Heart left ventricle (tissue), 16 donors: ENCODE measurements at regions not wholly inside any gene's neighbourhood (a gene's known extent, or its start where the extent isn't known, plus 50 kb on each side); places are given as distances from the start of the nearest gene placed in this dataset.
A peak's percentile ranks its signal among the peaks of the same experiment; 100 is the strongest.

Source experiments
- ATAC-seq, 4 donors: fragments of 200-7000 bp; cut with Tn5 transposase; one replicate each; pipeline ENCODE4 v1.9.1; 2020 to 2022; ENCODE audit warnings: moderate library complexity in 4 of 4, mild to moderate bottlenecking in 3 of 4, moderate number of reproducible peaks in 1 of 4
- DNase-seq, 5 donors: peaks; one replicate each; pipeline ENCODE4 v3.0.0-alpha.2; 2020
- H3K27ac ChIP-seq, 12 donors: fragments of 200-600 bp; sonication (generic) in 4 of 12; one replicate each; pipeline versions ENCODE4 v1.5.0 to v1.8.0; 2016 to 2022; ENCODE audit warnings: mild to moderate bottlenecking in 2 of 12
- H3K27me3 ChIP-seq, 9 donors: fragments of 200-600 bp; sonication (generic) in 2 of 9; one replicate each; pipeline versions ENCODE4 v1.5.1 to v1.8.0; 2016 to 2022; ENCODE audit warnings: mild to moderate bottlenecking in 3 of 9
- H3K36me3 ChIP-seq, 9 donors: fragments of 200-600 bp; sonication (generic) in 2 of 9; one replicate each; pipeline versions ENCODE4 v1.5.0 to v1.8.0; 2018 to 2022; ENCODE audit warnings: mild to moderate bottlenecking in 2 of 9
- H3K4me1 ChIP-seq, 12 donors: fragments of 200-600 bp; sonication (generic) in 4 of 12; one replicate each; pipeline versions ENCODE4 v1.5.0 to v1.8.0; 2016 to 2022; ENCODE audit warnings: mild to moderate bottlenecking in 3 of 12
- H3K4me3 ChIP-seq, 12 donors: fragments of 200-600 bp; sonication (generic) in 4 of 12; one replicate each; pipeline versions ENCODE4 v1.5.0 to v1.8.0; 2017 to 2022; ENCODE audit warnings: mild to moderate bottlenecking in 9 of 12, moderate library complexity in 4 of 12
- H3K9me3 ChIP-seq, 12 donors: fragments of 200-600 bp; sonication (generic) in 4 of 12; one replicate each; pipeline versions ENCODE4 v1.5.0 to v1.8.0; 2016 to 2022; ENCODE audit warnings: mild to moderate bottlenecking in 1 of 12
- POLR2A ChIP-seq, 2 donors: fragments of 450-650 bp; IDR thresholded peaks; one replicate each; pipeline ENCODE4 v1.6.1; 2017; ENCODE audit warnings: antibody characterized with exemption in 2 of 2, mild to moderate bottlenecking in 2 of 2, moderate library complexity in 2 of 2
- WGBS, 4 donors: extraction: QIAGEN DNeasy Blood & Tissue Kit in 2 of 4; methylation state at CpG; one replicate each; pipeline versions ENCODE4 v1.1.5 to v1.1.7; 2013 to 2018; 5-methylcytosine and 5-hydroxymethylcytosine counted together
- intact Hi-C, 10 donors: fragments of 100-400 bp; cut with DNase I; formaldehyde crosslinking; loops; one replicate each; pipeline versions ENCODE4 v1.11.1 to v1.14.2; 2022
- TF ChIP-seq, protein P1 (sequence below), 12 donors: fragments of 200-600 bp; sonication (generic) in 4 of 12; IDR thresholded peaks; one replicate each; pipeline versions ENCODE4 v1.5.0 to v1.8.0; 2018 to 2022; ENCODE audit warnings: antibody characterized with exemption in 12 of 12, mild to moderate bottlenecking in 5 of 12
- donor health status: ischemic (EF 13 %, LVEDD 7.1; RV severe dilation, severe dysfunction).
- donor health status: healthy with polysubstance abuse.
- donor health status: DM: no; HTN: yes; CAD: no.
- donor health status: DM: no; HTN: no; CAD: no.
- donor health status: ischemic (EF 25% LVEDD 6.9; RV normal size, moderate dysfunction).
- donor health status: ischemic (EF 25% LVEDD 5.7; RV mildly dilated, moderate dysfunction).
- donor health status: healthy.
- donor health status: DM: yes; HTN: yes; CAD: no.
- donor health status: ischemic (EF 35%, LVEDD 5.7; RV mildly dilated, moderate dysfunction).
- donor health status: nonischemic (EF 11% LVEDD 7.7; RV severe dilation, severe dysfunction).
- donor health status: DM: yes; HTN: yes; CAD: no.
- donor health status: PGD.
- donor health status: ischemic (EF 29% LVEDD 5.4; RV normal size, mild dysfunction).
- donor health status: nonischemic (EF 23%, LVEDD 6.1; RV moderate dilation, normal function).

DNA sequence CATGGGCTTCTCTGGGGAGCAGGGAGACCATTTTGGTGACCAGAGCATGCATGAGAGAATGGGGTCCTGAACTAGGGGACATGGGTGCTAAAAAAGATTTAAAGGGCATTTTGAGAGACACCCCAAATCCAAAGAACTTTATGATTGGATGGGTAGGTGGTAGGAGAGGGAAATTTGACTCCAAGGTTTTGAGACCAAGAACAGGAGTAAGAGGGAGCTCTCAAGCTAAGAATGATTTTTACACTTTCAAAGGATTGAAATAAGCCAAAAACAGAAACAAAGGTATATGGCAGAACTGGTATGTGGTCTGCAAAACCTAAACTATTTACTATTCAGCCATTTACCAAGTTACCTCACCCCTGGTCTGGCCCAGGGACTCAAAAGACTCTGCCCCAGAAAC lies 318.2 kb upstream of the CLINT1 start:
- TF ChIP-seq, protein P1, sequence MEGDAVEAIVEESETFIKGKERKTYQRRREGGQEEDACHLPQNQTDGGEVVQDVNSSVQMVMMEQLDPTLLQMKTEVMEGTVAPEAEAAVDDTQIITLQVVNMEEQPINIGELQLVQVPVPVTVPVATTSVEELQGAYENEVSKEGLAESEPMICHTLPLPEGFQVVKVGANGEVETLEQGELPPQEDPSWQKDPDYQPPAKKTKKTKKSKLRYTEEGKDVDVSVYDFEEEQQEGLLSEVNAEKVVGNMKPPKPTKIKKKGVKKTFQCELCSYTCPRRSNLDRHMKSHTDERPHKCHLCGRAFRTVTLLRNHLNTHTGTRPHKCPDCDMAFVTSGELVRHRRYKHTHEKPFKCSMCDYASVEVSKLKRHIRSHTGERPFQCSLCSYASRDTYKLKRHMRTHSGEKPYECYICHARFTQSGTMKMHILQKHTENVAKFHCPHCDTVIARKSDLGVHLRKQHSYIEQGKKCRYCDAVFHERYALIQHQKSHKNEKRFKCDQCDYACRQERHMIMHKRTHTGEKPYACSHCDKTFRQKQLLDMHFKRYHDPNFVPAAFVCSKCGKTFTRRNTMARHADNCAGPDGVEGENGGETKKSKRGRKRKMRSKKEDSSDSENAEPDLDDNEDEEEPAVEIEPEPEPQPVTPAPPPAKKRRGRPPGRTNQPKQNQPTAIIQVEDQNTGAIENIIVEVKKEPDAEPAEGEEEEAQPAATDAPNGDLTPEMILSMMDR (IDR thresholded peaks at IDR 0.05): peak in 1 of 12 donors; percentile 7
- no peak for TF ChIP-seq POLR2A (IDR thresholded peaks at IDR 0.05)
- no peak for ATAC-seq
- Histone ChIP-seq H3K27me3 (no peaks in the 10 kb centered on the region), H3K4me1 (peaks cover 0 to 24% (median 15%) of the 10 kb centered on the region in 12 donors), H3K27ac (peak overlapping the region in 1 of 12 donors; percentile 68), H3K4me3 (no peak overlapping the region), H3K36me3 (no peaks in the 10 kb centered on the region), H3K9me3 (no peaks in the 10 kb centered on the region)
- no peak for DNase-seq
- intact Hi-C loops: loop anchor here (2.0 to 10.0 kb wide), 13 partner anchors 102 to 958 kb away; no protein-coding TSS in a partner anchor

GRCh38 chr5:158175934-158176481 lies 317.1 kb upstream of the CLINT1 start:
- no peaks in the 10 kb centered on the region for H3K36me3 ChIP-seq
- ATAC-seq (peak in 2 of 4 donors; percentile 18 to 40), DNase-seq (peak in 1 of 5 donors; percentile 9)
- no peaks in the 10 kb centered on the region for H3K9me3 ChIP-seq
- intact Hi-C loops: loop anchor here (1.0 to 10.0 kb wide), 19 partner anchors 101 to 959 kb away; no protein-coding TSS in a partner anchor
- peak overlapping the region in 11 of 12 donors; percentile 10 to 72 (median 37) for H3K27ac ChIP-seq
- TF ChIP-seq POLR2A (IDR thresholded peaks at IDR 0.05): no peak
- TF ChIP-seq, protein P1 (IDR thresholded peaks at IDR 0.05): no peak
- WGBS, 4 donors: 63 to 71% (median 66%) methylated on average over 6 of the region's 6 CpGs
- peaks cover 0 to 24% (median 15%) of the 10 kb centered on the region in 12 donors for H3K4me1 ChIP-seq
- H3K27me3 ChIP-seq: peaks cover 0 to 7% (median 0%) of the 10 kb centered on the region in 9 donors
- H3K4me3 ChIP-seq: no peak overlapping the region

DNA sequence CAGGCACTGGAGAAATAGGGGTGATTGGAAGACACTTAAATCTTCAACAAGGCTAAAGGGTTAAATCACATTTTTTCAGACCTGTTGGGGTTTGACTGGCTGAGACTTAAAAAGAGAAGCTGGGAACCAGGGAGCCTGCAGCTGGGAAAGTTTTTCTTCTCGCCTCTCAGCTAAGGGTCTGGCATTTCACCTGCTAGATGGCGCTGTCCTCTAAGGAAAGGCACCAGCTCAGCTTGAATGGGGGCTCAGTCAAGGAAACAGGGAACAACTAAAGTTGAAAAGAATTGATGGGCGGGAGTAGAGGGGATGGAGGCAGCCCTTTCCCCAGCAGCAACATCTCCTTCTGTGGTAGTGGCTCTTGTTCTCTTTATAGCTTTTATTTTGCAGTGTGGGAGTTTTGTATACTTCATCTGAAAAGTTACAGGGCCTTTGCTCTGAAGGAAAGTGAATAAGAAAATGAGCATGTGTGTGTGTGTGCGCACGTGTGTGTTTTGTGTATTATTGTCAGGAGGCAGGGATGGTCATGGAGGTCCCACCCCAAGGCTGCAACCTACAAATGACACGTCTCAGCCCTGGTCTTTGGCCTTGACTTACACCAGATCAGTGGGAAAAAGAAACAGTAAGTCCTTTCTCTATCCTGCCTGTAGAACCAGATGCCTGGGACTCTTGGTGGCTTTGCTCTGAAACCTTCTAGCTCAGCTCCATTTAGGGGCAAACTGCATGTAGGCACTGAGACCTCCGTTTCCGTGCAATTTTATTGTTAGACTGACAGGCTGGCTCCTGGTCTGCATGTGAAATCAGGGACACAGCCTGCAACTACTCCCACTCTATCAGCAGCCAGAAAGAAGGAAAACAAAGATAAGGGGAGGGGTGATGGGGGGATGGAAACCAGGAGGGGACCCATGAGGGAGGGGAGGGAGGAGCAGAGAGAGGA lies 316.2 kb upstream of the CLINT1 start:
- no peaks in the 10 kb centered on the region for H3K9me3 ChIP-seq
- intact Hi-C loops: loop anchor here (1.0 to 10.0 kb wide), 19 partner anchors 98 to 960 kb away; no protein-coding TSS in a partner anchor
- TF ChIP-seq POLR2A (IDR thresholded peaks at IDR 0.05): no peak
- TF ChIP-seq, protein P1 (IDR thresholded peaks at IDR 0.05): peak; percentile 70 to 91 (median 77)
- peaks cover 0 to 7% (median 0%) of the 10 kb centered on the region in 9 donors for H3K27me3 ChIP-seq
- ATAC-seq (peak; percentile 79 to 94 (median 91)), DNase-seq (peak in 4 of 5 donors; percentile 74 to 83 (median 80))
- no peak overlapping the region for H3K4me3 ChIP-seq
- H3K36me3 ChIP-seq: no peaks in the 10 kb centered on the region
- peaks cover 0 to 22% (median 15%) of the 10 kb centered on the region in 12 donors for H3K4me1 ChIP-seq
- peak overlapping the region in 11 of 12 donors; percentile 10 to 72 (median 37) for H3K27ac ChIP-seq
- 17 to 22% (median 19%) methylated on average over 8 of the region's 8 CpGs for WGBS, 4 donors

DNA sequence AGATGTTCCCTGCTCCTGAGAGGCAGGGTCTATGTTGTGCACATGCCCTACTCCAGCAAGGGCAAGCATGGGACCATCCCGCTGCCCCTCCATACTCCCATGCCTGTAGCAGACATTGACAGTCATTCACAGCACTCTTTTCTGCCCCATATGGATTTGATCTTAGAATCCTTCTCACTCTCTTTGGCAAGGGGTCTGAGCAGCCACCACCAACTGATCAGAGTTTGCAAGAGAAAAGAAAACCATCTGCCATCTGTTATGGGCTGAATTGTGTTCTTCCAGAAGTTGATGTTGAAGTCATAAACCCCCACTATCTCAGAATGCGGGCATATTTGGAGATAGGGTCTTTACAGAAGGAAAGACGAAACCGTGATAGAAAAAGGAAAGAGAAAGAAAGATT lies 315.1 kb upstream of the CLINT1 start:
- 93 to 99% (median 94%) methylated on average over 4 of the region's 4 CpGs for WGBS, 4 donors
- no peak overlapping the region for H3K27ac ChIP-seq
- H3K27me3 ChIP-seq: peaks cover 0 to 7% (median 0%) of the 10 kb centered on the region in 9 donors
- intact Hi-C loops: loop anchor here (2.0 to 10.0 kb wide), 11 partner anchors 97 to 961 kb away; no protein-coding TSS in a partner anchor
- DNase-seq (no peak), ATAC-seq (no peak)
- H3K4me1 ChIP-seq: peaks cover 0 to 22% (median 15%) of the 10 kb centered on the region in 12 donors
- no peak overlapping the region for H3K4me3 ChIP-seq
- H3K36me3 ChIP-seq: no peaks in the 10 kb centered on the region
- no peak for TF ChIP-seq POLR2A (IDR thresholded peaks at IDR 0.05)
- TF ChIP-seq, protein P1 (IDR thresholded peaks at IDR 0.05): no peak
- no peaks in the 10 kb centered on the region for H3K9me3 ChIP-seq
